ENCODE measurements at regions not wholly inside any gene's neighbourhood (a gene's known extent, or its start where the extent isn't known, plus 50 kb on each side); places are given as distances from the start of the nearest gene placed in this dataset.
"Not testable (repeated sequence)": the region's sequence is repeated elsewhere in the genome, so short reads cannot be mapped to it uniquely, and the experiment has no call there.

GRCh38 chr6:6869094-6869493 is 238.7 kb upstream of the RREB1 start:
- no peak for DNase-seq (ENCODE audit: low read depth)
- no peak overlapping the region for H3K4me3 ChIP-seq (ENCODE audit: low read depth, low read length)
- TF ChIP-seq CTCF (IDR thresholded peaks at IDR 0.05; ENCODE audit: low read depth, low read length, missing control alignments): no peak

GRCh38 chr6:6870921-6871320 is 236.8 kb upstream of the RREB1 start:
- H3K4me3 ChIP-seq (ENCODE audit: low read depth, low read length): no peak overlapping the region
- no peak for DNase-seq (ENCODE audit: low read depth)
- no peak for TF ChIP-seq CTCF (IDR thresholded peaks at IDR 0.05; ENCODE audit: low read depth, low read length, missing control alignments)

- H3K4me3 ChIP-seq (ENCODE audit: low read depth, low read length): no peak overlapping the region
- TF ChIP-seq CTCF (IDR thresholded peaks at IDR 0.05; ENCODE audit: low read depth, low read length, missing control alignments): no peak
- DNase-seq (ENCODE audit: low read depth): no peak
Measured at GRCh38 chr6:6872459-6873344, 235.1 kb upstream of the RREB1 start.

GRCh38 chr6:6873778-6874177 is 234.0 kb upstream of the RREB1 start:
- DNase-seq (ENCODE audit: low read depth): no peak
- no peak overlapping the region for H3K4me3 ChIP-seq (ENCODE audit: low read depth, low read length)
- no peak for TF ChIP-seq CTCF (IDR thresholded peaks at IDR 0.05; ENCODE audit: low read depth, low read length, missing control alignments)

- no peak for DNase-seq (ENCODE audit: low read depth)
- no peak overlapping the region for H3K4me3 ChIP-seq (ENCODE audit: low read depth, low read length)
- no peak for TF ChIP-seq CTCF (IDR thresholded peaks at IDR 0.05; ENCODE audit: low read depth, low read length, missing control alignments)
Measured at GRCh38 chr6:6875818-6876470, 231.8 kb upstream of the RREB1 start.

GRCh38 chr6:6877792-6878191 is 230.0 kb upstream of the RREB1 start:
- not testable (repeated sequence) for H3K4me3 ChIP-seq (ENCODE audit: low read depth, low read length); DNase-seq (ENCODE audit: low read depth)

GRCh38 chr6:6878887-6879585 is 228.7 kb upstream of the RREB1 start:
- TF ChIP-seq CTCF (IDR thresholded peaks at IDR 0.05; ENCODE audit: low read depth, low read length, missing control alignments): no peak
- DNase-seq (ENCODE audit: low read depth): no peak
- no peak overlapping the region for H3K4me3 ChIP-seq (ENCODE audit: low read depth, low read length)

GRCh38 chr6:6879586-6879974 is 228.2 kb upstream of the RREB1 start:
- DNase-seq (ENCODE audit: low read depth): not testable (repeated sequence)

More at GRCh38 chr6:6879586-6879974, 228.2 kb upstream of the RREB1 start:
- H3K4me3 ChIP-seq (ENCODE audit: low read depth, low read length): not testable (repeated sequence)
